ENCODE measurements at regions not wholly inside any gene's neighbourhood (a gene's known extent, or its start where the extent isn't known, plus 50 kb on each side); places are given as distances from the start of the nearest gene placed in this dataset.
"Not testable (repeated sequence)": the region's sequence is repeated elsewhere in the genome, so short reads cannot be mapped to it uniquely, and the experiment has no call there.

- Mint-ChIP-seq H3K9me3 (no peaks in the 10 kb centered on the region), H3K27me3 (peaks cover 4% of the 10 kb centered on the region), H3K4me1 (peaks cover 11% of the 10 kb centered on the region), H3K27ac (no peak overlapping the region), H3K36me3 (no peaks in the 10 kb centered on the region), H3K4me3 (no peak overlapping the region)
- DNase-seq (ENCODE audit: low spot score in 2 of 2): no peak
- ATAC-seq (ENCODE audit: low read depth): no peak
Measured at GRCh38 chr11:109958131-109958820, 134.9 kb upstream of the ZC3H12C start.

- no peak overlapping the region for H3K4me3 Mint-ChIP-seq
- H3K27ac Mint-ChIP-seq: no peak overlapping the region
- H3K36me3 Mint-ChIP-seq: no peaks in the 10 kb centered on the region
- peaks cover 11% of the 10 kb centered on the region for H3K4me1 Mint-ChIP-seq
- H3K27me3 Mint-ChIP-seq: peaks cover 4% of the 10 kb centered on the region
- DNase-seq (ENCODE audit: low spot score in 2 of 2) (no peak), ATAC-seq (ENCODE audit: low read depth) (no peak)
- H3K9me3 Mint-ChIP-seq: no peaks in the 10 kb centered on the region
Measured at GRCh38 chr11:109958821-109959166, 134.4 kb upstream of the ZC3H12C start.

- no peak for DNase-seq (ENCODE audit: low spot score in 2 of 2)
Measured at GRCh38 chr11:109960831-109961230, 132.4 kb upstream of the ZC3H12C start.

GRCh38 chr11:109961261-109961660 lies 131.9 kb upstream of the ZC3H12C start:
- peaks cover 1% of the 10 kb centered on the region for H3K27me3 Mint-ChIP-seq
- H3K27ac Mint-ChIP-seq: no peak overlapping the region
- H3K36me3 Mint-ChIP-seq: no peaks in the 10 kb centered on the region
- H3K4me1 Mint-ChIP-seq: peaks cover 3% of the 10 kb centered on the region
- H3K4me3 Mint-ChIP-seq: no peak overlapping the region
- DNase-seq (ENCODE audit: low spot score in 2 of 2) (no peak), ATAC-seq (ENCODE audit: low read depth) (no peak)
- H3K9me3 Mint-ChIP-seq: no peaks in the 10 kb centered on the region

More at GRCh38 chr11:109960831-109961230, 132.4 kb upstream of the ZC3H12C start:
- H3K27ac Mint-ChIP-seq: no peak overlapping the region
- H3K9me3 Mint-ChIP-seq: no peaks in the 10 kb centered on the region
- no peaks in the 10 kb centered on the region for H3K36me3 Mint-ChIP-seq
- no peak for ATAC-seq (ENCODE audit: low read depth)
- H3K4me1 Mint-ChIP-seq: peaks cover 7% of the 10 kb centered on the region
- H3K4me3 Mint-ChIP-seq: no peak overlapping the region
- peaks cover 1% of the 10 kb centered on the region for H3K27me3 Mint-ChIP-seq

GRCh38 chr11:109963101-109963500 lies 130.1 kb upstream of the ZC3H12C start:
- peaks cover 1% of the 10 kb centered on the region for H3K27me3 Mint-ChIP-seq
- no peaks in the 10 kb centered on the region for H3K36me3 Mint-ChIP-seq
- no peak overlapping the region for H3K27ac Mint-ChIP-seq
- no peaks in the 10 kb centered on the region for H3K4me1 Mint-ChIP-seq
- ATAC-seq (ENCODE audit: low read depth) (no peak), DNase-seq (ENCODE audit: low spot score in 2 of 2) (no peak)
- no peak overlapping the region for H3K4me3 Mint-ChIP-seq
- H3K9me3 Mint-ChIP-seq: no peaks in the 10 kb centered on the region

GRCh38 chr11:109964487-109964886 lies 128.7 kb upstream of the ZC3H12C start:
- Mint-ChIP-seq H3K4me3 (no peak overlapping the region), H3K36me3 (no peaks in the 10 kb centered on the region), H3K27me3 (peaks cover 1% of the 10 kb centered on the region), H3K27ac (no peak overlapping the region), H3K9me3 (no peaks in the 10 kb centered on the region), H3K4me1 (no peaks in the 10 kb centered on the region)
- DNase-seq (ENCODE audit: low spot score in 2 of 2): no peak
- no peak for ATAC-seq (ENCODE audit: low read depth)

- DNase-seq (ENCODE audit: low spot score in 2 of 2); H3K4me3 Mint-ChIP-seq; H3K9me3 Mint-ChIP-seq; ATAC-seq (ENCODE audit: low read depth); H3K36me3 Mint-ChIP-seq; H3K27ac Mint-ChIP-seq; H3K4me1 Mint-ChIP-seq; H3K27me3 Mint-ChIP-seq: not testable (repeated sequence)
Measured at GRCh38 chr11:109965445-109965844, 127.7 kb upstream of the ZC3H12C start.

- H3K27ac Mint-ChIP-seq; H3K9me3 Mint-ChIP-seq; DNase-seq (ENCODE audit: low spot score in 2 of 2); H3K27me3 Mint-ChIP-seq; ATAC-seq (ENCODE audit: low read depth); H3K4me1 Mint-ChIP-seq; H3K36me3 Mint-ChIP-seq; H3K4me3 Mint-ChIP-seq: not testable (repeated sequence)
Measured at GRCh38 chr11:109965926-109966325, 127.3 kb upstream of the ZC3H12C start.

GRCh38 chr11:109967136-109967535 lies 126.1 kb upstream of the ZC3H12C start:
- not testable (repeated sequence) for H3K36me3 Mint-ChIP-seq; H3K4me3 Mint-ChIP-seq; H3K27ac Mint-ChIP-seq; H3K27me3 Mint-ChIP-seq; H3K9me3 Mint-ChIP-seq; ATAC-seq (ENCODE audit: low read depth); DNase-seq (ENCODE audit: low spot score in 2 of 2)
- H3K4me1 Mint-ChIP-seq: peaks cover 13% of the 10 kb centered on the region

GRCh38 chr11:109968299-109968698 lies 124.9 kb upstream of the ZC3H12C start:
- H3K36me3 Mint-ChIP-seq: no peaks in the 10 kb centered on the region
- ATAC-seq (ENCODE audit: low read depth) (no peak), DNase-seq (ENCODE audit: low spot score in 2 of 2) (no peak)
- no peak overlapping the region for H3K4me3 Mint-ChIP-seq
- H3K4me1 Mint-ChIP-seq: peaks cover 16% of the 10 kb centered on the region
- H3K27ac Mint-ChIP-seq: no peak overlapping the region
- peaks cover 2% of the 10 kb centered on the region for H3K27me3 Mint-ChIP-seq
- no peaks in the 10 kb centered on the region for H3K9me3 Mint-ChIP-seq

- ATAC-seq (ENCODE audit: low read depth): no peak
- no peak for DNase-seq (ENCODE audit: low spot score in 2 of 2)
- Mint-ChIP-seq H3K9me3 (no peaks in the 10 kb centered on the region), H3K36me3 (no peaks in the 10 kb centered on the region), H3K4me3 (no peak overlapping the region), H3K4me1 (peaks cover 16% of the 10 kb centered on the region), H3K27me3 (peaks cover 2% of the 10 kb centered on the region), H3K27ac (no peak overlapping the region)
Measured at GRCh38 chr11:109968781-109969180, 124.4 kb upstream of the ZC3H12C start.

GRCh38 chr11:109970516-109971183 lies 122.5 kb upstream of the ZC3H12C start:
- peak overlapping the region; percentile 22 for H3K27ac Mint-ChIP-seq
- ATAC-seq (ENCODE audit: low read depth) (peak; percentile 77), DNase-seq (ENCODE audit: low spot score in 2 of 2) (no peak)
- H3K9me3 Mint-ChIP-seq: no peaks in the 10 kb centered on the region
- peaks cover 7% of the 10 kb centered on the region for H3K27me3 Mint-ChIP-seq
- H3K36me3 Mint-ChIP-seq: peaks cover 2% of the 10 kb centered on the region
- H3K4me3 Mint-ChIP-seq: peak overlapping the region; percentile 45
- peaks cover 16% of the 10 kb centered on the region for H3K4me1 Mint-ChIP-seq

- Mint-ChIP-seq H3K4me1 (peaks cover 16% of the 10 kb centered on the region), H3K36me3 (peaks cover 2% of the 10 kb centered on the region), H3K27me3 (peaks cover 7% of the 10 kb centered on the region), H3K27ac (peak overlapping the region; percentile 22), H3K9me3 (no peaks in the 10 kb centered on the region), H3K4me3 (peak overlapping the region; percentile 45)
- no peak for ATAC-seq (ENCODE audit: low read depth)
- no peak for DNase-seq (ENCODE audit: low spot score in 2 of 2)
Measured at GRCh38 chr11:109971184-109971523, 122.0 kb upstream of the ZC3H12C start.

- Mint-ChIP-seq H3K4me3 (no peak overlapping the region), H3K27ac (no peak overlapping the region), H3K9me3 (peaks cover under 1% of the 10 kb centered on the region), H3K27me3 (peaks cover 7% of the 10 kb centered on the region), H3K36me3 (peaks cover 2% of the 10 kb centered on the region), H3K4me1 (peaks cover 16% of the 10 kb centered on the region)
- ATAC-seq (ENCODE audit: low read depth): no peak
- DNase-seq (ENCODE audit: low spot score in 2 of 2): no peak
Measured at GRCh38 chr11:109972181-109972715, 120.9 kb upstream of the ZC3H12C start.

GRCh38 chr11:109972939-109973338 lies 120.3 kb upstream of the ZC3H12C start:
- no peak for DNase-seq (ENCODE audit: low spot score in 2 of 2)

More at GRCh38 chr11:109972939-109973338, 120.3 kb upstream of the ZC3H12C start:
- Mint-ChIP-seq H3K27ac (no peak overlapping the region), H3K36me3 (peaks cover 2% of the 10 kb centered on the region), H3K27me3 (peaks cover 7% of the 10 kb centered on the region), H3K4me3 (no peak overlapping the region), H3K4me1 (peaks cover 16% of the 10 kb centered on the region), H3K9me3 (peaks cover 2% of the 10 kb centered on the region)
- ATAC-seq (ENCODE audit: low read depth): no peak

Measured in memory B cell (primary cell).